Tibial nerve (tissue), 3 donors: ENCODE measurements at regions not wholly inside any gene's neighbourhood (a gene's known extent, or its start where the extent isn't known, plus 50 kb on each side); places are given as distances from the start of the nearest gene placed in this dataset.

Source experiments
- POLR2A ChIP-seq, 2 donors: fragments of 450-650 bp; IDR thresholded peaks; one replicate each; pipeline ENCODE4 v1.6.1; 2017; ENCODE audit warnings: antibody characterized with exemption in 2 of 2, mild to moderate bottlenecking in 2 of 2, moderate library complexity in 2 of 2
- TF ChIP-seq, protein P1 (sequence below), 5 experiments: fragments of 200-600 bp in 3 of 5; fragments of 450-650 bp in 2 of 5; sonication (generic) in 3 of 5; IDR thresholded peaks; one replicate each; pipeline ENCODE4 v1.5.1; 2016 to 2019; ENCODE audit warnings: antibody characterized with exemption in 5 of 5, mild to moderate bottlenecking in 3 of 5, moderate library complexity in 2 of 5

DNA sequence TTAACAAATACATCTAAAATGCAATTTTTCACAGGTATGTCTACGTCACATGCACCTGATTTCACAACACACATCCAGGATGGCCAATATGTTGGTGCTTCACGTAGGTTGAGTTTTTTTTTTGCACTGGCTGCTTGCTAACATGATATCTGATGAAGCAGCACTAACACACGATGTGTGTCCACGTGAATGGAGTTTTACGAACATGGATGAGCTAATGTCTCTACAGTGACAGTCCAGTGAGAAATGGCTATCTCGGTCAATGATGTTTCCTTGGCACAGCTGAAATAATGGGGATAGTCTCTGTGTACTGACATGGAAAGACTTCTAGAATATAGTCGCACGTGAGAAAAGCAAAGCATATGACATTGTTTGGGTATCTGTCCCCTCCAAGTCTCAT, 563.9 kb upstream of the ADARB2 start:
- TF ChIP-seq, protein P1, sequence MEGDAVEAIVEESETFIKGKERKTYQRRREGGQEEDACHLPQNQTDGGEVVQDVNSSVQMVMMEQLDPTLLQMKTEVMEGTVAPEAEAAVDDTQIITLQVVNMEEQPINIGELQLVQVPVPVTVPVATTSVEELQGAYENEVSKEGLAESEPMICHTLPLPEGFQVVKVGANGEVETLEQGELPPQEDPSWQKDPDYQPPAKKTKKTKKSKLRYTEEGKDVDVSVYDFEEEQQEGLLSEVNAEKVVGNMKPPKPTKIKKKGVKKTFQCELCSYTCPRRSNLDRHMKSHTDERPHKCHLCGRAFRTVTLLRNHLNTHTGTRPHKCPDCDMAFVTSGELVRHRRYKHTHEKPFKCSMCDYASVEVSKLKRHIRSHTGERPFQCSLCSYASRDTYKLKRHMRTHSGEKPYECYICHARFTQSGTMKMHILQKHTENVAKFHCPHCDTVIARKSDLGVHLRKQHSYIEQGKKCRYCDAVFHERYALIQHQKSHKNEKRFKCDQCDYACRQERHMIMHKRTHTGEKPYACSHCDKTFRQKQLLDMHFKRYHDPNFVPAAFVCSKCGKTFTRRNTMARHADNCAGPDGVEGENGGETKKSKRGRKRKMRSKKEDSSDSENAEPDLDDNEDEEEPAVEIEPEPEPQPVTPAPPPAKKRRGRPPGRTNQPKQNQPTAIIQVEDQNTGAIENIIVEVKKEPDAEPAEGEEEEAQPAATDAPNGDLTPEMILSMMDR (IDR thresholded peaks at IDR 0.05), result no peak
- TF ChIP-seq POLR2A (IDR thresholded peaks at IDR 0.05), result no peak
